GM23338 (cell line): ENCODE measurements at regions not wholly inside any gene's neighbourhood (a gene's known extent, or its start where the extent isn't known, plus 50 kb on each side); places are given as distances from the start of the nearest gene placed in this dataset.
A peak's percentile ranks its signal among the peaks of the same experiment; 100 is the strongest.

Experiments
- ATAC-seq: fragments of 200-7000 bp; cut with Tn5 transposase; 3 replicates; pipeline ENCODE4 v1.9.1; 2020
- DNase-seq: peaks from one replicate; pipeline ENCODE4 v3.0.0-alpha.2; 2015; ENCODE audit warnings: low spot score
- H2AFZ ChIP-seq: fragments of 200-600 bp; sonication (generic); 2 replicates; pipeline ENCODE4 v1.8.0; 2016; ENCODE audit warnings: antibody characterized with exemption, mild to moderate bottlenecking, moderate library complexity
- H3F3A ChIP-seq: fragments of 200-600 bp; sonication (generic); replicated peaks from 2 replicates; pipeline ENCODE4 v1.8.0; 2017; ENCODE audit warnings: antibody characterized with exemption, mixed run types, low read depth
- H3K27ac ChIP-seq: fragments of 200-600 bp; sonication (generic); 2 replicates; pipeline ENCODE4 v1.6.1; 2016; ENCODE audit warnings: low read depth
- H3K27me3 ChIP-seq: fragments of 200-600 bp; sonication (generic); 2 replicates; pipeline ENCODE4 v1.8.0; 2016; ENCODE audit warnings: mild to moderate bottlenecking, mixed run types, moderate library complexity; ENCODE audit not compliant: insufficient read depth
- H3K36me3 ChIP-seq: fragments of 200-600 bp; sonication (generic); 2 replicates; pipeline ENCODE4 v1.8.0; 2016; ENCODE audit warnings: mild to moderate bottlenecking; ENCODE audit not compliant: insufficient read depth
- H3K4me1 ChIP-seq: fragments of 200-600 bp; sonication (generic); 2 replicates; pipeline ENCODE4 v1.8.0; 2016; ENCODE audit warnings: mild to moderate bottlenecking, moderate library complexity; ENCODE audit not compliant: insufficient read depth
- H3K4me2 ChIP-seq: fragments of 200-600 bp; sonication (generic); 2 replicates; pipeline ENCODE4 v1.7.1; 2017; ENCODE audit warnings: mixed run types
- H3K4me3 ChIP-seq: fragments of 200-600 bp; sonication (generic); 2 replicates; pipeline ENCODE4 v1.6.1; 2016; ENCODE audit warnings: mixed run types
- H3K79me2 ChIP-seq: fragments of 200-600 bp; sonication (generic); replicated peaks from 2 replicates; pipeline ENCODE4 v1.8.0; 2017; ENCODE audit warnings: mild to moderate bottlenecking; ENCODE audit not compliant: insufficient read depth
- H3K9me2 ChIP-seq: fragments of 200-600 bp; sonication (generic); 2 replicates; pipeline ENCODE4 v1.8.0; 2017; ENCODE audit not compliant: insufficient read depth
- H4K20me1 ChIP-seq: fragments of 200-600 bp; sonication (generic); replicated peaks from 2 replicates; pipeline ENCODE4 v1.8.0; 2017; ENCODE audit warnings: mild to moderate bottlenecking; ENCODE audit not compliant: insufficient read depth
- H3K27ac Mint-ChIP-seq: 2 replicates; pipeline ENCODE4 v1.8.0; 2020; ENCODE audit warnings: inconsistent platforms, mild to moderate bottlenecking, moderate library complexity, mixed read lengths
- H3K27me3 Mint-ChIP-seq: 3 replicates; pipeline ENCODE4 v1.8.0; 2022; ENCODE audit warnings: low read depth, mild to moderate bottlenecking, moderate library complexity, mixed read lengths, inconsistent platforms; ENCODE audit not compliant: insufficient read depth, poor library complexity
- H3K36me3 Mint-ChIP-seq: 3 replicates; pipeline ENCODE4 v1.8.0; 2021; ENCODE audit warnings: low read depth, mild to moderate bottlenecking, inconsistent platforms, moderate library complexity, mixed read lengths
- H3K4me1 Mint-ChIP-seq: 3 replicates; pipeline ENCODE4 v1.8.0; 2020; ENCODE audit warnings: mild to moderate bottlenecking, inconsistent platforms, mixed read lengths
- H3K4me3 Mint-ChIP-seq: 3 replicates; pipeline ENCODE4 v1.8.0; 2021; ENCODE audit warnings: moderate library complexity, mild to moderate bottlenecking, inconsistent platforms, mixed read lengths
- H3K9me3 Mint-ChIP-seq: 3 replicates; pipeline ENCODE4 v1.8.0; 2020; ENCODE audit warnings: moderate library complexity, mild to moderate bottlenecking, inconsistent platforms, mixed read lengths
- CREB1 ChIP-seq: fragments of 250-450 bp; sonication (Bioruptor Pico); IDR thresholded peaks from 2 replicates; pipeline ENCODE4 v1.5.0; 2020; ENCODE audit warnings: low read depth, mild to moderate bottlenecking, moderate library complexity
- CTCF ChIP-seq, 2 experiments: fragments of 200-600 bp in 1 of 2; sonication (generic) in 1 of 2; conservative IDR thresholded peaks; 2 replicates each; pipeline versions ENCODE4 v1.5.1 to v1.6.1; 2016 to 2017; ENCODE audit warnings: antibody characterized with exemption in 2 of 2, low read depth in 2 of 2, mild to moderate bottlenecking in 2 of 2, moderate library complexity in 1 of 2
- EZH2 ChIP-seq: fragments of 200-600 bp; sonication (generic); IDR thresholded peaks from one replicate; pipeline ENCODE4 v1.8.0; 2017; ENCODE audit warnings: antibody characterized with exemption, mild to moderate bottlenecking, low read depth; ENCODE audit not compliant: unreplicated experiment
- EZH2phosphoT487 ChIP-seq: fragments of 200-600 bp; sonication (generic); IDR thresholded peaks from one replicate; pipeline ENCODE4 v1.8.1; 2018; ENCODE audit warnings: antibody characterized with exemption; ENCODE audit not compliant: unreplicated experiment
- NANOG ChIP-seq: IDR thresholded peaks from 2 replicates; pipeline ENCODE4 v1.6.1; 2016; ENCODE audit warnings: antibody characterized with exemption, borderline replicate concordance
- POLR2AphosphoS5 ChIP-seq: IDR thresholded peaks from 2 replicates; pipeline ENCODE4 v1.6.1; 2016; ENCODE audit warnings: antibody characterized with exemption, low read depth
- REST ChIP-seq: IDR thresholded peaks from one replicate; pipeline ENCODE4 v1.6.1; 2018; ENCODE audit warnings: antibody characterized with exemption; ENCODE audit not compliant: unreplicated experiment
- STAT1 ChIP-seq: IDR thresholded peaks from one replicate; pipeline ENCODE4 v1.6.1; 2016; ENCODE audit warnings: antibody characterized with exemption; ENCODE audit not compliant: unreplicated experiment
- ZNF114 ChIP-seq: fragments of 250-450 bp; sonication (Bioruptor Pico); IDR thresholded peaks from 2 replicates; pipeline ENCODE4 v1.5.0; 2020; ENCODE audit warnings: mild to moderate bottlenecking, moderate library complexity
- ZNF331 ChIP-seq: fragments of 250-450 bp; sonication (Bioruptor Pico); IDR thresholded peaks from 2 replicates; pipeline ENCODE4 v1.5.0; 2020; ENCODE audit warnings: low read depth, mild to moderate bottlenecking, moderate library complexity
- ZNF462 ChIP-seq: fragments of 250-450 bp; sonication (Bioruptor Pico); IDR thresholded peaks from 2 replicates; pipeline ENCODE4 v1.5.0; 2020; ENCODE audit warnings: mild to moderate bottlenecking, moderate library complexity
- TF ChIP-seq, protein P1 (sequence below): IDR thresholded peaks from 2 replicates; pipeline ENCODE4 v1.6.1; 2016; ENCODE audit warnings: antibody characterized with exemption

DNA sequence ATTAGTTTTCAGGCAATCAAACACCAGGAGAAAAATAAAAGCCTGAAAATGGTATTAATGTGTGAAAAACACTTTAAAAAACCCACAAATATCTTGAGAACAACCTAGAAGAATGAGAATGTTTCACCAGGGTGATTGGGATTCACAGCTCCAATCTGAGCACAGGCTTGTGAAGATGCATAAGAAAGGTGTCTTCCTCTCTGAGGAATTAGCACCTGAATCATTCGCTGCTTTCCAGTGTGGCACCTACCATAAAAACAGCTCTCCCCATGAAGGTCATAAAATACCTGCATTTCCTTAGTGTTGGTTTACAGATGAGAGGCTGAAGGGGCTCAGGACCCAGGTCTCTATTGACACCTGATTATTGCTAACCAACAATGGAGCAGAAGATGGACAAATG is 499.7 kb upstream of the KLHL29 start:
- Histone ChIP-seq H3K9me2 (peaks cover 23% of the 10 kb centered on the region), H3K27me3 (no peaks in the 10 kb centered on the region), H3K4me3 (no peak overlapping the region), H3K4me1 (peaks cover 36% of the 10 kb centered on the region), H4K20me1 (no peaks in the 10 kb centered on the region), H3K4me2 (no peak overlapping the region), H3K79me2 (no peaks in the 10 kb centered on the region), H2AFZ (no peak overlapping the region), H3F3A (no peaks in the 10 kb centered on the region; the same call in 1 of the 2 replicates), H3K36me3 (no peaks in the 10 kb centered on the region; the same call in 1 of the 2 replicates), H3K27ac (peak overlapping the region; percentile 60)
- peaks cover 8% of the 10 kb centered on the region for H3K9me3 Mint-ChIP-seq
- TF ChIP-seq NANOG (0 out of 2 replicates have a peak, but pooled peaks have one; percentile 13), CREB1 (CRISPR knock-in tag) (no peak), POLR2AphosphoS5 (no peak), EZH2phosphoT487 (no peak), ZNF462 (peak; percentile 76), REST (no peak), STAT1 (no peak), ZNF331 (no peak), ZNF114 (CRISPR knock-in tag) (no peak), EZH2 (no peak), CTCF (conservative IDR thresholded peaks at IDR 0.05; ENCODE audit: low read depth in 2 of 2) (no peak)
- TF ChIP-seq, protein P1, sequence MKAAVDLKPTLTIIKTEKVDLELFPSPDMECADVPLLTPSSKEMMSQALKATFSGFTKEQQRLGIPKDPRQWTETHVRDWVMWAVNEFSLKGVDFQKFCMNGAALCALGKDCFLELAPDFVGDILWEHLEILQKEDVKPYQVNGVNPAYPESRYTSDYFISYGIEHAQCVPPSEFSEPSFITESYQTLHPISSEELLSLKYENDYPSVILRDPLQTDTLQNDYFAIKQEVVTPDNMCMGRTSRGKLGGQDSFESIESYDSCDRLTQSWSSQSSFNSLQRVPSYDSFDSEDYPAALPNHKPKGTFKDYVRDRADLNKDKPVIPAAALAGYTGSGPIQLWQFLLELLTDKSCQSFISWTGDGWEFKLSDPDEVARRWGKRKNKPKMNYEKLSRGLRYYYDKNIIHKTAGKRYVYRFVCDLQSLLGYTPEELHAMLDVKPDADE, result no peak
- peaks cover 40% of the 10 kb centered on the region for H3K4me1 Mint-ChIP-seq
- no peak overlapping the region for H3K4me3 Mint-ChIP-seq
- H3K27ac Mint-ChIP-seq, result peak overlapping the region; percentile 55; the same call in 1 of the 2 replicates
- H3K27me3 Mint-ChIP-seq, result peaks cover 5% of the 10 kb centered on the region
- ATAC-seq (peak; percentile 81), DNase-seq (peak; percentile 39)
- peaks cover 14% of the 10 kb centered on the region for H3K36me3 Mint-ChIP-seq
